OCI-LY3 (cell line): ENCODE measurements at regions not wholly inside any gene's neighbourhood (a gene's known extent, or its start where the extent isn't known, plus 50 kb on each side); places are given as distances from the start of the nearest gene placed in this dataset.

ENCODE experiments used
- H2AFZ ChIP-seq: fragments of 200-600, 300-600 bp; shearing (Covaris generic); 2 replicates; pipeline ENCODE4 v1.6.0; 2014; ENCODE audit warnings: antibody characterized with exemption, low read depth, low read length
- H3K27ac ChIP-seq: fragments of 200-600, 300-600 bp; sonication (generic); 2 replicates; pipeline ENCODE4 v1.5.1; 2014; ENCODE audit warnings: mild to moderate bottlenecking, low read length, moderate library complexity, mixed read lengths
- H3K27me3 ChIP-seq: fragments of 200-600, 300-600 bp; sonication (generic); 2 replicates; pipeline ENCODE4 v1.6.1; 2014; ENCODE audit warnings: low read depth, low read length, mixed read lengths
- H3K36me3 ChIP-seq: fragments of 200-600, 300-600 bp; sonication (generic); replicated peaks from 2 replicates; pipeline ENCODE3; 2014; ENCODE audit warnings: low read depth, low read length, mixed read lengths
- H3K4me1 ChIP-seq: fragments of 300-600, 200-600 bp; sonication (generic); 2 replicates; pipeline ENCODE4 v1.6.1; 2014; ENCODE audit warnings: low read length, mixed read lengths
- H3K4me2 ChIP-seq: fragments of 200-600, 300-600 bp; sonication (generic); 2 replicates; pipeline ENCODE4 v1.6.1; 2014; ENCODE audit warnings: low read length, mixed read lengths
- H3K4me3 ChIP-seq: fragments of 300-600, 200-600 bp; sonication (generic); 2 replicates; pipeline ENCODE4 v1.5.1; 2014; ENCODE audit warnings: antibody characterized with exemption, mild to moderate bottlenecking, low read length, moderate library complexity
- H3K79me2 ChIP-seq: fragments of 300-600, 200-600 bp; shearing (Covaris generic); 2 replicates; pipeline ENCODE4 v1.6.1; 2014; ENCODE audit warnings: mild to moderate bottlenecking, low read length, mixed read lengths
- H3K9ac ChIP-seq: fragments of 300-600, 200-600 bp; shearing (Covaris generic); 2 replicates; pipeline ENCODE4 v1.6.0; 2014; ENCODE audit warnings: mild to moderate bottlenecking, low read length, moderate library complexity
- H3K9me3 ChIP-seq: fragments of 200-600, 300-600 bp; shearing (Covaris generic); 2 replicates; pipeline ENCODE4 v1.6.1; 2014; ENCODE audit warnings: low read length, mixed read lengths; ENCODE audit not compliant: insufficient read depth
- H4K20me1 ChIP-seq: fragments of 200-600, 300-600 bp; sonication (generic); 2 replicates; pipeline ENCODE4 v1.6.1; 2016; ENCODE audit warnings: low read length, mixed read lengths; ENCODE audit not compliant: insufficient read depth
- EZH2phosphoT487 ChIP-seq: fragments of 200-600 bp; shearing (Covaris generic); IDR thresholded peaks from 2 replicates; pipeline ENCODE4 v1.6.1; 2018; ENCODE audit warnings: antibody characterized with exemption, mixed run types, low read depth
- TF ChIP-seq, protein P1 (sequence below): fragments of 200-600, 300-600 bp; sonication (generic); IDR thresholded peaks from 2 replicates; pipeline ENCODE4 v1.5.1; 2014; ENCODE audit warnings: antibody characterized with exemption, low read length, low read depth

DNA sequence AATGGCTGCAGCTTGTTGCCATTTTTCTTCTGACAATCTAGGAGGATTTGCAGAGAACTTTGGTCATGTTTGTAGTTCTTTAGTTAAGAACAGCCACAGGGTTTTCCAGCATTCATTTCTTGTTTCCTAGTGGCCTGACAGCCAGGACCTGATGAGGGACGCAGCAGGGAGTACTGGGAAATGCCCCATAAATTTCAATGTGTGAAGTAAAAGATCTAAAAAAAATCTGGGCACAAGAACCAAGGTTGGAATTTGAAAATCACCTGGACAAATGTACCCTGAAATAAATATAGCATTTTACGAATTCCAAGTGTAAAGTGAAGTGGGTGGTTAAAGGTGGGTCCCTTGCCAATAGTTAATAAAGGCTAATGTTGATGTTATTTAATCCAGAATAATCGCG lies 195.0 kb downstream of the ZIC1 start:
- Histone ChIP-seq H3K4me3 (no peak overlapping the region), H3K4me2 (no peak overlapping the region), H3K9ac (no peak overlapping the region), H3K9me3 (no peaks in the 10 kb centered on the region), H2AFZ (no peak overlapping the region), H3K79me2 (no peaks in the 10 kb centered on the region), H3K4me1 (no peaks in the 10 kb centered on the region), H3K27ac (no peak overlapping the region), H4K20me1 (no peaks in the 10 kb centered on the region), H3K36me3 (no peaks in the 10 kb centered on the region), H3K27me3 (no peaks in the 10 kb centered on the region)
- no peak for TF ChIP-seq EZH2phosphoT487
- TF ChIP-seq, protein P1, sequence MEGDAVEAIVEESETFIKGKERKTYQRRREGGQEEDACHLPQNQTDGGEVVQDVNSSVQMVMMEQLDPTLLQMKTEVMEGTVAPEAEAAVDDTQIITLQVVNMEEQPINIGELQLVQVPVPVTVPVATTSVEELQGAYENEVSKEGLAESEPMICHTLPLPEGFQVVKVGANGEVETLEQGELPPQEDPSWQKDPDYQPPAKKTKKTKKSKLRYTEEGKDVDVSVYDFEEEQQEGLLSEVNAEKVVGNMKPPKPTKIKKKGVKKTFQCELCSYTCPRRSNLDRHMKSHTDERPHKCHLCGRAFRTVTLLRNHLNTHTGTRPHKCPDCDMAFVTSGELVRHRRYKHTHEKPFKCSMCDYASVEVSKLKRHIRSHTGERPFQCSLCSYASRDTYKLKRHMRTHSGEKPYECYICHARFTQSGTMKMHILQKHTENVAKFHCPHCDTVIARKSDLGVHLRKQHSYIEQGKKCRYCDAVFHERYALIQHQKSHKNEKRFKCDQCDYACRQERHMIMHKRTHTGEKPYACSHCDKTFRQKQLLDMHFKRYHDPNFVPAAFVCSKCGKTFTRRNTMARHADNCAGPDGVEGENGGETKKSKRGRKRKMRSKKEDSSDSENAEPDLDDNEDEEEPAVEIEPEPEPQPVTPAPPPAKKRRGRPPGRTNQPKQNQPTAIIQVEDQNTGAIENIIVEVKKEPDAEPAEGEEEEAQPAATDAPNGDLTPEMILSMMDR = no peak

DNA sequence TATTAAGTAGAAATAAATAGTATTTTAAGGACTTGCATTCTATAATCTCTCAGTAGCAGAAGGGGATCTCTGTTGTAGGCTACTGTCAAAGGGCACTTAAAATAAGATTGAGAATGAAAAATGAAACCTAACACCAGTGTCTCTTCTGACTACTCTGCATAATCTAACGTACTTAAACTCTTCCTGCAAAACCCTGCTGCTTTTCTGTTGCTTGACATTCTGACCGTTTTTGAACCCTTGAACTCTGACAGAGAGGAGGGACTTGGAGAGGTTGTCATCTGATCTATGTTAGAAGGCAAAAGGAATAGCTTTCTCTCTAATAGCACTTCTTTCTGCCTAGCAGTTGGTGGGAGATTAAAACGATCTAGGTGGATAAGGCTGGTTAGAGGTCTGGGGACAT lies 204.6 kb downstream of the ZIC1 start:
- no peak overlapping the region for H3K9ac ChIP-seq
- H3K36me3 ChIP-seq = no peaks in the 10 kb centered on the region
- no peaks in the 10 kb centered on the region for H4K20me1 ChIP-seq
- H3K79me2 ChIP-seq = no peaks in the 10 kb centered on the region
- H3K4me2 ChIP-seq = peak overlapping the region; percentile 61
- peaks cover 25% of the 10 kb centered on the region for H3K4me1 ChIP-seq
- H3K9me3 ChIP-seq = no peaks in the 10 kb centered on the region
- no peak overlapping the region for H3K27ac ChIP-seq
- H2AFZ ChIP-seq = peak overlapping the region; percentile 95
- TF ChIP-seq EZH2phosphoT487 = no peak
- TF ChIP-seq, protein P1 = no peak
- no peaks in the 10 kb centered on the region for H3K27me3 ChIP-seq
- peak overlapping the region; percentile 22 for H3K4me3 ChIP-seq

DNA sequence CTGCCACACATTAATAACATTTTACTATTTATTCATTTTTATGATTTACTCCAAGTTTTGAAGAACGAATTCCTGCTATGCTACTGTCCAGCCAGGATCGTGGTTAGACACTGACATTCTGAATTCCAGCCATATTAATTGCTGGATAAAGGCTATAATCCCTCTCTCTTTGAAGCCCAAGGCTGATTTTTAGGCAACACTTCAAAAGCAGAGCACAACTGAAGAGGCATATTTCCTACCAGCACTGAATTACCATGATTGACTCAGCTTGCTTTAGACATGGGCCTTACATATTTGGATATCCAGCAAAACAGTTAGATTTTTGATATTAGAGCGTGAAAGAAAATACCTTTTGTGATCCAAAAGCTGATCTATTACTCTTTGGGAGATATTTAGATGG lies 205.0 kb downstream of the ZIC1 start:
- Histone ChIP-seq H3K36me3 (no peaks in the 10 kb centered on the region), H4K20me1 (no peaks in the 10 kb centered on the region), H3K79me2 (no peaks in the 10 kb centered on the region), H3K4me2 (peak overlapping the region; percentile 61), H3K27me3 (no peaks in the 10 kb centered on the region), H3K9me3 (no peaks in the 10 kb centered on the region), H2AFZ (peak overlapping the region; percentile 95), H3K27ac (no peak overlapping the region), H3K9ac (no peak overlapping the region), H3K4me3 (no peak overlapping the region), H3K4me1 (peaks cover 27% of the 10 kb centered on the region)
- TF ChIP-seq EZH2phosphoT487 = no peak

DNA sequence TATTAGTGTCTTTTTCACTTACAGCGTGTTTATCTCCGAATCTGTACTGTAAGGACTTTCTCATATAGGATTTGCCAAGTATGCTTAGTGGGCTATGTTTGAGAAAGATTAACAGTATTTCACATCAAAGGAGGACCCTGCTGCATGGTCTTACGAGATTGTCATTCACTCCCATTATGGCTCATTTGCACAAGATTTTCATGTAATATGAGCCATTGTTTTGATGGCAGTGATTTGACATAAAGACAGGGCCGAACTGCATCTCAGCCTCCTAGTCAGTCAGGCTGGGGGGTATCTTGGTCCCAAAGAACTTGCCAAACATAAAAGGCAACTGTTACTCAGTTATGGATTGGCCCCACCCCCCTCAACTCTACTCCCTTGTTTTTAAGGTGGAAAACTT lies 205.9 kb downstream of the ZIC1 start:
- Histone ChIP-seq H3K4me1 (peaks cover 30% of the 10 kb centered on the region), H3K36me3 (no peaks in the 10 kb centered on the region)

More for the DNA sequence above, 205.9 kb downstream of the ZIC1 start:
- no peak overlapping the region for H3K9ac ChIP-seq
- TF ChIP-seq EZH2phosphoT487 = no peak
- TF ChIP-seq, protein P1 = no peak
- no peak overlapping the region for H3K4me2 ChIP-seq
- H2AFZ ChIP-seq = peak overlapping the region; percentile 95
- H3K79me2 ChIP-seq = no peaks in the 10 kb centered on the region
- H3K27ac ChIP-seq = no peak overlapping the region
- H3K4me3 ChIP-seq = no peak overlapping the region
- no peaks in the 10 kb centered on the region for H3K9me3 ChIP-seq
- no peaks in the 10 kb centered on the region for H3K27me3 ChIP-seq
- H4K20me1 ChIP-seq = no peaks in the 10 kb centered on the region
